ENCODE measurements at regions not wholly inside any gene's neighbourhood (a gene's known extent, or its start where the extent isn't known, plus 50 kb on each side); places are given as distances from the start of the nearest gene placed in this dataset.

DNA sequence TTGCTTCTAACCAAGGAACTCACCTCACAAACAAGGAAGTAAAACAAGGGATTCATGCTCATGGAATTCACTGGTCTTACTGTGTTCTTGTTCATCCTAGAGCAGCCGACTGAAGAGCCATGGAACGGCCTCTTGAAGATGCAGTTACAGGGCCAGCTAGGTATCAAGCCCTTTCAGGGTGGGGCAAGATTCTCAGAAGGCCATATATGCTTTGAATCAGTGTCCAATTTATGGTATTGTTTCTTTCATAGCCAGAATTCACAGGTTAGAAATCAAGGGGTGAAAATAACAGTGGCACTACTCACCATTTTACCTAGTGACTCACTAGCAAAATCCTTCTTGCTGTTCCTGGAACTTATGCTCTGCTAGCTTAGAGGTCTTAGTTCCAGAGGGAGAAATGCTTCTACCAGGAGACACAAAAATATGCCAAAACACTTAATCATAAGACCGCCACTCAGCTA is 159.5 kb upstream of the CDH10 start:
- Histone ChIP-seq H3K27me3 (no peaks in the 10 kb centered on the region), H3K27ac (no peak overlapping the region), H3K36me3 (no peaks in the 10 kb centered on the region), H3K9me3 (no peaks in the 10 kb centered on the region), H3K4me3 (no peak overlapping the region), H3K4me1 (no peaks in the 10 kb centered on the region)
- TF ChIP-seq, protein P1, sequence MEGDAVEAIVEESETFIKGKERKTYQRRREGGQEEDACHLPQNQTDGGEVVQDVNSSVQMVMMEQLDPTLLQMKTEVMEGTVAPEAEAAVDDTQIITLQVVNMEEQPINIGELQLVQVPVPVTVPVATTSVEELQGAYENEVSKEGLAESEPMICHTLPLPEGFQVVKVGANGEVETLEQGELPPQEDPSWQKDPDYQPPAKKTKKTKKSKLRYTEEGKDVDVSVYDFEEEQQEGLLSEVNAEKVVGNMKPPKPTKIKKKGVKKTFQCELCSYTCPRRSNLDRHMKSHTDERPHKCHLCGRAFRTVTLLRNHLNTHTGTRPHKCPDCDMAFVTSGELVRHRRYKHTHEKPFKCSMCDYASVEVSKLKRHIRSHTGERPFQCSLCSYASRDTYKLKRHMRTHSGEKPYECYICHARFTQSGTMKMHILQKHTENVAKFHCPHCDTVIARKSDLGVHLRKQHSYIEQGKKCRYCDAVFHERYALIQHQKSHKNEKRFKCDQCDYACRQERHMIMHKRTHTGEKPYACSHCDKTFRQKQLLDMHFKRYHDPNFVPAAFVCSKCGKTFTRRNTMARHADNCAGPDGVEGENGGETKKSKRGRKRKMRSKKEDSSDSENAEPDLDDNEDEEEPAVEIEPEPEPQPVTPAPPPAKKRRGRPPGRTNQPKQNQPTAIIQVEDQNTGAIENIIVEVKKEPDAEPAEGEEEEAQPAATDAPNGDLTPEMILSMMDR (IDR thresholded peaks at IDR 0.05) = no peak
- DNase-seq (no peak), ATAC-seq (no peak)
- intact Hi-C loops (cut with DNase I) = no loop called here

GRCh38 chr5:24791326-24791725 is 146.5 kb upstream of the CDH10 start:
- intact Hi-C loops (cut with DNase I) = no loop called here
- H3K27me3 ChIP-seq = no peaks in the 10 kb centered on the region
- H3K4me1 ChIP-seq = no peaks in the 10 kb centered on the region
- H3K4me3 ChIP-seq = no peak overlapping the region
- TF ChIP-seq, protein P1 (IDR thresholded peaks at IDR 0.05) = no peak
- H3K9me3 ChIP-seq = no peaks in the 10 kb centered on the region
- no peak overlapping the region for H3K27ac ChIP-seq
- ATAC-seq (no peak), DNase-seq (no peak)
- H3K36me3 ChIP-seq = no peaks in the 10 kb centered on the region

GRCh38 chr5:24789611-24790351 is 145.0 kb upstream of the CDH10 start:
- H3K27me3 ChIP-seq = no peaks in the 10 kb centered on the region
- no peak overlapping the region for H3K27ac ChIP-seq
- no peaks in the 10 kb centered on the region for H3K4me1 ChIP-seq
- H3K4me3 ChIP-seq = no peak overlapping the region
- TF ChIP-seq, protein P1 (IDR thresholded peaks at IDR 0.05) = no peak
- H3K9me3 ChIP-seq = no peaks in the 10 kb centered on the region
- intact Hi-C loops (cut with DNase I) = no loop called here
- no peak for ATAC-seq
- DNase-seq = no peak
- H3K36me3 ChIP-seq = no peaks in the 10 kb centered on the region

GRCh38 chr5:24788829-24789514 is 144.2 kb upstream of the CDH10 start:
- ATAC-seq (no peak), DNase-seq (no peak)
- no peak overlapping the region for H3K27ac ChIP-seq
- H3K9me3 ChIP-seq = no peaks in the 10 kb centered on the region
- TF ChIP-seq, protein P1 (IDR thresholded peaks at IDR 0.05) = no peak
- H3K27me3 ChIP-seq = no peaks in the 10 kb centered on the region
- H3K4me1 ChIP-seq = no peaks in the 10 kb centered on the region
- intact Hi-C loops (cut with DNase I) = no loop called here
- no peak overlapping the region for H3K4me3 ChIP-seq
- H3K36me3 ChIP-seq = no peaks in the 10 kb centered on the region

GRCh38 chr5:24786108-24786507 is 141.3 kb upstream of the CDH10 start:
- Histone ChIP-seq H3K4me3 (no peak overlapping the region), H3K9me3 (no peaks in the 10 kb centered on the region), H3K4me1 (no peaks in the 10 kb centered on the region), H3K27me3 (no peaks in the 10 kb centered on the region), H3K36me3 (no peaks in the 10 kb centered on the region), H3K27ac (no peak overlapping the region)
- intact Hi-C loops (cut with DNase I) = no loop called here
- ATAC-seq (no peak), DNase-seq (no peak)
- TF ChIP-seq, protein P1 (IDR thresholded peaks at IDR 0.05) = no peak

Data from upper lobe of right lung (tissue), 1 donor.